Stimulated activated CD4-positive, alpha-beta T cell treated with anti-CD3 and anti-CD28 coated beads, Interleukin-1b, Interleukin-23, amount 100 ng/mL, for 24 hours (primary cell): ENCODE measurements at regions not wholly inside any gene's neighbourhood (a gene's known extent, or its start where the extent isn't known, plus 50 kb on each side); places are given as distances from the start of the nearest gene placed in this dataset.
"Not testable (repeated sequence)": the region's sequence is repeated elsewhere in the genome, so short reads cannot be mapped to it uniquely, and the experiment has no call there.

ENCODE experiments used
- DNase-seq, 4 experiments: peaks; one replicate each; pipeline ENCODE4 v3.0.0-alpha.2; 2020; ENCODE audit warnings: low read depth in 4 of 4, low spot score in 1 of 4

DNA sequence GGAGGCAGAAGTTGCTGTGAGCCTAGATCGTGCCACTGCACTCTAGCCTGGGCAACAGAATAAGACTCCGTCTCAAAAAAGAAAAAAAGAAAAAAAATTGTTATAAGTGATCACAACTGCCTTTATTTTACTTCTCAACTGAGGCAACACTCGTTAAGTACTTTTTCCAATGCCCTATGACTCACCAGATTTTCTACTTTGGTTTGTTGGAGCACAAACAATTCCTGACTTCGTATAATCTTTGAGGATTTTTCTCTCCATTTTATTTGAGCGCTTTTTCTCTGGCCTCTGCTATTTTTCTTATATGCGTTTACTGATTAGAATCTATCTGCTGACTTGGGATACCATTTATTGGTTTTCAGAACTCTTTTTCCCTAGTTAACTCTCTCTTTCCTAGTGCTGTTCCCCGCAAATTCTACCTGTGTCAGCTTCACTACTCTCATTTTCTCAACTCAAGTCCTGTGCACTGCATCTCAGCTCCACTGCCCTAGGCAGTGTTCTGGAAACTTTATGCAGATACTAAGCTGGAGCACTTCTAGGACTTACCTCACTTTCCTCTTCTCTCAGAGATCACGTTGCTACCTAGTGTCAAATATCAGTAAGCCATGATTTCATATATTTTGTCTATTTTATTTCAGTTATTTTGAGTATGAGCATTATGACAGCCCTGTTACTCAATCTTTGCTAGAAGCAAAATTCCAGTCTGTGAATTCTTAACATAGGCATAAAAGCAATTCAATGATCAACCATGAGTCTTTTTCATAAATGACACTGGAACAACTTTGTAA lies 1120.1 kb upstream of the CITED2 start:
- no peak for DNase-seq

DNA sequence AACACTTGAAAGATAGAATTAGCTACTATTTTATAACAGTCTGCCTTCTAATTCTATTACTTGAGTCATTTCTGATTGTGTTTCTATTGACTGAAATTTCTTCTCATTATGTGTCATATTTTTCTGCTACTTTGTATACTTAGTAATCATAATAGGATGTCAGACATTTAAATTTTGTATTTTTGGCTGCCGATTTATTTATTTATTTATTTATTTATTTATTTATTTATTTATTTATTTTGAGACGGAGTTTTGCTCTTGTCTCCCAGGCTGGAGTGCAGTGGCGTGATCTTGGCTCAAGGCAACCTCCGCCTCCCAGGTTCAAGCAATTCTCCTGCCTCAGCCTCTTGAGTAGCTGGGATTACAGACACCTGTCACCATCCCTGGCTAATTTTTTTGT lies 1119.0 kb upstream of the CITED2 start:
- DNase-seq = not testable (repeated sequence)

DNA sequence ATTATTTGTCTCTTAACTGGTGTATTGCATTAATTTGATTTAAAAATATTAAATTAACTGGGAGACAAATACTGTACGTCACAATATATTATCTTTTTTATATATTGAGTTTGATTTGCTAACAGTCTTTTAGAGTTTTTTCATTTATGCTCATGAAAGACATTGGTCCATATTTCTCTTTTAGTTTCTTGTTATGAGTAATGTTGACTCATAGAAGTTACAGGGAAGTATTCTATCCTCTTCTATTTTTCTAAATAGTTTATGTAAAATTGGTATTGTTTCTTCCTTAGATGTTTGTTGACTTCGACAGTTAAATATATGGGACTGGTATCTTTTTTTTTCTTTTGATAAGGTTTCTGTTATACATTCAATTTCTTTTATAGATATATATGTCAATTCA lies 1115.6 kb upstream of the CITED2 start:
- DNase-seq = no peak

DNA sequence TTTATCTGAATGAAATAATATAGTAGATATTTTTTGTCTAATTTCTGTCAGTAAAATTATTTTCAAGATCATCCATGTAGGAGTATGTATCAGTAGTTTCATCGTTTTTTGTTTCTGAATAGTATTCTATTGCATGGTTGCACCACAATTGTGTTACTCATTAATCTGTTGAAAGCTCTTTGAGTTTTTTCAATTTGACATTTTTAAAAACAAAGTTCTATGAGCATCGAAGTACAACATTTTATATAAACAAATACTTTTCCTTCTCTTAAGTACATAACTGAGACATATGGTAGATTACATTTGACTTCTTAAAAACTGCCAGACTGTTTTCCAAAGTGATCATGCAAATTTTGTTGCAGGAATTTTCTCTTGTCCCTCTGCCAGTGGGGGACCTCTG lies 1113.1 kb upstream of the CITED2 start:
- DNase-seq = no peak

DNA sequence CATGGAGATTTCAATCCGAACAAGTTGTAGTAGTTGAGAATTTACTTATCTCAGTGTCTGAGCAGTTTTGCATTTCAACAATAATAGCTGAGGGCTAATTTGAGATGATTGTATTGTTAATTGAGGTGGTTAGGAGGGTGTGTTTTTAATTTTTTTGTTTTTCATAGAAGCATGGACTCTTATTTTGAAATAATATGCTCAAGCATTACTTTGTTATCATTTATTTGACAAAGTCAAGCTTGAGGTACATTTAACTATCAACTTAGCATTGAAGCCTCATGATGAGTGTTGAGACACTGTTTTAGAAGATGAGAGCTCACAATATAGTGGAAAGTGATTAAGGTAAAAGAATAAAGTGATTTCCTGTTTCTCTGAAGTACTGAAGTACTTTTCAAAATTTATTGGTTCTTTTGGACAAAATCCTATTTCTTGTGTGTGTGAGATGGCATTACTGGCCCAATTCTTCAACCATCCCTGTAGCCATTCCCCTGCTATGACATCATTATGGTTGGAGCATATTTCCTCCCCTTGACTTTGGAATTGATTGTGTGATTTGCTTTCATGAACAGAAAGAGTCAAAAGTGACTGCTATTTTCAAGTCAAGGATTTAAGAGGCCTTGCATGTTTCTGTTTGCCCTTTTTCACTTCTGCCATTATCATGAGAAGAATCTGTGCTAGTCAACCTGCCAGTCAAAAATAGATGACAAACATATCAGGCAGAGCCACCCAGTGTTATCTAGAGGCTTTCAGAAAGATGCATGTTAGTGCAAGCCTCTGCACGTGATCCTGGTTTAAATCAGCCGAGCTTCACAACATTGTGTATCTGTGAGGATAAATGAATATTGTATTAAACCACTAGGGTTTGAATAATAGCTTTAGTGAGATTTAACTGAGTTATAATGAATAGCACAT lies 1112.3 kb upstream of the CITED2 start:
- DNase-seq = no peak

DNA sequence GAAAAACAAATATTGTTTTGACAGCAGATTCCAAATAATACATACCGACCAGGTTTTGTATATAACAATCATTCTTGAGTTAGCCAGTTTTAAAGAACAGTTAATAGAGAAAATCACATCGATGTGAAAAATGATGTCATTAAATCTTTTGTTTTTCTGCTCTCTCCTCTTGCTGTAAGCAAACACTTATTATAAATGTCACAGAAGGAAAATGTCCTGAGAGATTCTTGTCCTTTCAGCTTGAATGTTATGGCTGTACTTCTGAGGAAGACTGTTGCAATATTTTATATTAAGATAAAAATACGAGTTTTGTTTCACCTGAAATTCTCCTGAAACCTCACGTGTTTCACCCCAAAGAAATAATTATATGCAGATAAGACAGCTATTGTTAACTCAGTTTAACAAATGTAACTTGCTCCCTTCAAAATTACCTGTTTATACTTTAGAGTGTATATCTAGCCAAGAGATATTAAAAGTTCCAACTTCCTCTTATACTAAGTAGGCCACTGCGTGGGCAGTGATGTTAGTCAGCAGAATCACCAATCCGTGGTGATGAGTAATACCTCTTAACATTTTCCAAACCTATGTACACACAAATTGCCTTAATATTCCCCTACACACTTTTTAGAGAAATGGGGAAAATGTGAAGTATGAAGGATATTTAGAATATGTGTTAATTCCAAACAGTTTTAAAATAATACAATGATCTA lies 1111.4 kb upstream of the CITED2 start:
- DNase-seq = no peak

DNA sequence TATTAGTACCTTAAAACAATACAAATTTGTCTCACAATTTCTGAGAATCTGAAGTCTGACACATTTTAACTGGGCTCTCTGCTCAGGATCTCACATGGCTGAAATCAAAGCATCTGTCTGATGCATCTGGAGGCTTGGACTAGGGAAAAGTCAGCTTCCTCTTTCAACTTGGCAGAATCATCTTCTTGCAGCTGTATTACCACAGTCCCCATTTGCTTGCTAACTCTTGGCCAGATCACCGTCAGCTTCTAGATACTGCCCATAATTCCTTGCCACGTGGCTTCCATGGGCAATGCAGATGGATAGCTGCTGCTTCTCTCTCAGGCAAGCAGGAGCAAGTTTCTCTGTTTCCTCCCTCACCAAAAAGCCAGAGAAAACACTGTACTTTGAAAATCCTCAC lies 1106.4 kb upstream of the CITED2 start:
- DNase-seq = no peak

DNA sequence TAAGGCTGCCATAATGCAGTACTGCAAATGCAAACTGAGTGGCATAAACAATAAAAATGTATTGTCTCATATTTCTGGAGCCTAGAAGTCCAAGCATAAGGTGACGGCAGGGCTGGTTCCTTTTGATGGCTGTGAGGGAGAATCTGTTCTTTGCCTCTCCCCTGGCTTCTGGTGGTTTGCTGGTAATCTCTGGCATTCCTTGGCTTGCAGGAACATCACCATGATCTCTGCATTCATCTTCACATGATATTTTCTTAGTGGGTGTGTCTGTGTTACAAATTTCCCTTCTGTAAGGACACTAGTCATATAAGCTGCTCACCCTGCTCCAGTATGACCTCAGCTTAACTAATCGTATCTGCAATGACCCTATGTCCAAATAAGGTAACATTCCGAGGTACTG lies 1104.2 kb upstream of the CITED2 start:
- no peak for DNase-seq

DNA sequence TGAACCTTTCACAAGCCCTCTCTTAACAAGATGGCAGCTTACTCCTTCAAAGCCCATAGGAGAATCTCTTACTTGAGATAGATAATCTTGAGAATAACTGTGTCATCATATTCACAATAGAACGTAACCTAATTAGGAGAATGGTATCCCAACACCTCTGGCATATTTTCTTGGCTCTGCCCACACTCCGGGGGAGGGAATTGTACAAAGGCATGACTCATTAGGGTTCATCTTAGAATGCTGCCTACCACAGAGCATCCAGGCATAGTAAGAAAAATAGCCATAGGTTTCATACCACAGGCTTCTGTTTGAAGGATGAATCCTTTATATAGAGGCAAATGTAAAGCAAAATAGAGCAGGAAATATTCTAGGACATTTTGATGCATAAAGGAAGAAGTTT lies 1100.6 kb upstream of the CITED2 start:
- no peak for DNase-seq

DNA sequence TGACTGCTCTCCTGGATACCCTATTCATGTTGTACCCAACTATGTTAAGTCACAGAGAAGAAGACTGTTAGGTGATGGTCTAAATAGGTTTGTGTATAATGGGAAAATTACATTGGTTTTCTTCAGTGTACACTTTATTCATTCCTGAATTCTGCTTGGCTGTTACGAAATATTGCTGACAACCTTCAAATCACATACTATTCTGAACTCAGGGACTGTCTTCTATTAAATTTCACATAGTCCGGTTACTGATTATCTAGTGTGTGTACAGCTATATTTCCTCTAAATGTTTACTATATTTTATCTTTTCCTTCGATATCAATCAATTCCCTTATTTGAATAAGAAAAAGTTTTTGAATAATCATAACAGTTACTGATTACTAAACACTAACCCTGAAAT lies 1090.3 kb upstream of the CITED2 start:
- DNase-seq = no peak

DNA sequence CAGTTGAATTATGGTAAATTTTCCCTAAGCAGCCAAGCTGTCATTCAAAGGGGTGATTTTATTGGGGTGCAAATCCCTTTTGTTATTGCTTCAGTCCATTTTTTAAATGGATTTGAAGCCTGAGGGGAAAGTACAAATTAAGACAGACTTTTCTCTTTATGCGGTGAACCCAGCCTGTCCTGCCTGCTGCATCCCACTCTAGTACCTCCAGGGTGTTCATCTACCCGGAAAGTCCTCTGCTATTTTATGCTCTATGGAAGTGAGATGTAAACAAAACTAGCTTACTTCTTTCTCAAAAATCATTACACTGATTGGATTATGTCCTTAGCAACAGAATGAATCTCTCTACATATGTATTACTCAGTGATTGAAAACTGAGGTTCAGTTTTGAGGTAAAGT lies 1088.9 kb upstream of the CITED2 start:
- DNase-seq = no peak

DNA sequence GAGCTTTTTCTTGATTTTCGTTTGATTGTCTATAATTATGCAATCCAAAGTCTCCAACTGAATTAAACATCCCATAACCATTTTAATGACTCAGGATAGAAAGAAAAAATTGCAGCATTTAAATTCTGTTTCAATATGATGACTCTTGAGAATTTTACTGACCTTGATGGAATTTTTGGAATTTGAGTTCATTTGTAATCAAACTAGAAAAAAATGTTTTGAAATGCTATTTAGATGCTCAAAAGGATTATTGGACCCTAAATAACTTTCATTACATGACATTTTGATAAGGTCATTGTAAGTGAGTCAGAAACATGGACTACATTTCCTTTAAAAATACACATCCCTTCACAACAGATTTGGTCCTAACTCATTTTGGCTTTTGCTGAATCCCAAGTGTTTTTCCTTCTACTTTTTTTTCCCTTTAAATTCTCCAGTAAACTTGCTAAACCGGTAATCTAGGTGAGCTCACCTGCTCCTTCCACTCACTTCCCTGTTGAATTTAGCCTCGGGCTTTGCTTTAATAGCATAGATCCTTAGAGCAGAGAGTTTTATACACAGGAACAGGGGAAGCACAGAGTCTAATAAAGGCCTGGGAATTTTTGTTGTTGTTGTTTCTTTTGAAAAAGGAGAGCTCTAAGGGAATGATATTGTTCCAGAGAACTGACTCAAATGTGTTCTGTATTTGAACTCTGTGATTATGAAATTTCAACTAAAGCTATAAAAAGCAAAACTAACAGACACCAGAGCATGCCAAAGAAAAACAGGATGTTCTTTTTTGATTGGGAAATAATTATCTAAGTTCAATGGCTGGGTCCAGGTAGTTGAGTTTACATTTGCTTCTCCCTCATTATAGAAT lies 1088.2 kb upstream of the CITED2 start:
- DNase-seq = no peak

DNA sequence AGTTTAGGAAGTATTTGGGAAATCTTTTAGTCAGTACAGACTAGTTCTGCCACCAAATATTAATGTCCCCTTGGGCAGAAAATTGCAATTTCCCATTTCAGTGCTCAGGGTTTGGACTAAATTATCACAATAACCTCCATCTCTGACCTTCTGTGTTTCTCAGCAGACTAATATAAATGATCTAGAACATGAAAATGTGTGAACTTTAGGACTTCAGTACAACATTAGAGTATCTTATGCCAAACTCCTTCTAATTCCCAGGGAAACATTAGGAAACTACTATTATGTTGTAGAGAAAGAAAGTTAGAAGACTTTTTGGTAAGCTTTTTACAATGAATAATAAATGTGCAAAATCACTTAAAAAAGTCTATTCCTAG lies 1087.6 kb upstream of the CITED2 start:
- DNase-seq = no peak

DNA sequence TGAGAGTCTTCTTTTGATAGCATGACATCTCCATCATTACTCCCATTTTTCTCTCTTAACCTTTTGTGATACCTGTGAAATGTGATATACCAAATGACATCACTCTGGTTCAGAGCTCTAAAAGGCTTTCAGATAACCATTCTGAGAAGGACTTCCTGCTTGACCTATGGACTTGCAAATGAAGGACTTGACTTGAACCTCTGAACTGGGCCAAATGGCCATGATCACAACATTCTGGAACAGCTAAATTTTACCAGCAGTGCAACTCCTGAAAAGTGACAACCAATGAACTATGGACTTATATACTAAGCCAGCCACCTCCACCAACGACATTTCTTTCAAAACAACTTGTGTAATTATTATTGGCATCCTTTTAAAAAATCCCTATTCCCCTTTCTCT lies 1085.8 kb upstream of the CITED2 start:
- DNase-seq = no peak

DNA sequence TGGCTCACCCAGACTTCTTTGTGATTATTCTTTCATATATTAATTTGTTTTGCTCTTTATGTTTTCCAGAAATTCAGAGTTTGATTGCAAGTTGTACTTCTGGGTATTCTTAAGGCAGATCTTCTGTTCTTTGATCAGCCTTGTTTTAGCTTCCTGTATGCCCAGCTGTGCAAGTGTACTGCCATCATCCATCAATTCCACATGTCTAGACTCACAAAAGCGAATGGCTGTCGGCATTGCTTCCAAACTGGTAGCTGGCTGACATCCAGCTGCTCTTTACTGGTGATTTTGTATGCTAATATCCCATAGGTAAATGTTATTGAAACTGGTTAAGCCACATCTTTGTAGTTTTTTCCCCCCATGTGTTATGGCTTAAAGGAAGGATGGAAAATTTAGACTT lies 1084.8 kb upstream of the CITED2 start:
- no peak for DNase-seq

DNA sequence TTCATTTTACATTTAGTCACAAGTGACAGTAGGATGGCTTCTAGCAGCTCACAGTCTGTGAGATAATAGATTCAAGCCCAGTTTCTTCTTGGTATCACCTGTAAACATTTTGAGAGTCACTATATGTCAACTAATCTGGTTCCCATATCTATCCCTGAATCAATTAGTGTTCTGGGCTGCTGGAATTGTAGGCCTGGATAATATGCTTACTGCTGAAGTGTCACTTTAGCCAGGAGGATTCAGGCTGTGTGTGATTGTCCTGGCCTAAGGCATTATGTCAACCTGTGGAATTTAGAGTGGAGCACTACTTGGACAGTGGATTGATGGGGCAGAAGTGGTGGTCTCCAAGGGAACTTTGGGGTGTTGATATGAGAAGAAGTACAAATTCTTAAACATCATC lies 1071.8 kb upstream of the CITED2 start:
- no peak for DNase-seq

DNA sequence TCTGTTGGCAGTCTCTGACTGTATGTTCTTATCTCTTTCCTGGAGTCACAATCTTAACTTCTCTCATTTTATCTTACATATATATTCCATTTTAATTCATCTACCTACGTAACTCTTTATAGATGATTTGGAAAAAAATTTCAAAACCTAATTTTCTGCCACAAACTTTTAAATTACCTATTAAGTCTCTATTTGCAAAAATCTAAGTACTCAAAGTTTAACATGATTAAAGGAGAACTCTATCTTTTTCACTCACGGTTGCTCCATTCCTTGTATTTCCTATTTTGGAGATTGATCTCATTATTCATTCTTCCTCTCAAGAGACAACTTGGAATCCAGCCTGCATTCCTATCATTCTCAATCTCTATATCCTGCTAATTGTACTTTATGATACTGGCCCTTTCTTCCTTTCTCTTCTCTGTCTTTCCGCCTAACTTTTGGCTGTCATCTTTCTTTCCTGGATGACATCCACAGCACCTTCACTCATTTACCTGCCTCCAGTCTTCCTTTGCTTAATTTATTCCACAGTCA lies 1071.1 kb upstream of the CITED2 start:
- no peak for DNase-seq

DNA sequence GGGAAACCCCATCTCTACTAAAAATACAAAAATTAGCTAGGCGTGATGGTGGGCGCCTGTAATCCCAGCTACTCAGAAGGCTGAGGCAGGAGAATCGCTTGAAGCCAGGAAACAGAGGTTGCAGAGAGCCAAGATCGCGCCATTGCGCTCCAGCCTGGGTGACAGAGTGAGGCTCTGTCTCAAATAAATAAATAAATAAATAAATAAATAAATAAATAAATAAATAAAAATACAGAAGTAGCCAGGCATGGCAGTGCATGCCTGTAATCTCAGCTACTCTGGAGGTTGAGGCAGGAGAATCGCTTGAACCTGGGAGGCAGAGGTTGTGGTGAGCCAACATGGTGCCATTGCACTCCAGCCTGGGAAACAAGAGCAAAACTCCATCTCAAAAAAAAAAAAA lies 1068.7 kb upstream of the CITED2 start:
- DNase-seq = not testable (repeated sequence)

DNA sequence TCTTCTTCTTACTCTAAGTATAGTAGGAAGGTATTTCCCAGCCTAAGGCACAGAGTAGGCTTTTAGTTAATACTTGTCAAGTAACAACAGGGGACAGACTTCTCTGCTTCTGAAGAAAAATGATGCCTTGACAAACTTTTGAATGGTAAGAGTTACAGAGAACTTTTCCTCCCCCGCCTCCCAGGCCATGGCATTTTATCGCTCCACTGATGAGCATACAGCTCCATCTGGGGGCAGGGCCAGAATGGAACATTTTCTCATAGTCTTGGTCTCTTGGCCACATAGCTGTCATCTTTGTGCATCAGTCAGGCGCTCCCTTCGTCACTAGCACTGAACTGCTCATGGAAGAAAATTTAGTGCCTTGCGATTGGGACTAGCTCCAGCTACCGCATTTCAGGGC lies 1066.8 kb upstream of the CITED2 start:
- DNase-seq = no peak

DNA sequence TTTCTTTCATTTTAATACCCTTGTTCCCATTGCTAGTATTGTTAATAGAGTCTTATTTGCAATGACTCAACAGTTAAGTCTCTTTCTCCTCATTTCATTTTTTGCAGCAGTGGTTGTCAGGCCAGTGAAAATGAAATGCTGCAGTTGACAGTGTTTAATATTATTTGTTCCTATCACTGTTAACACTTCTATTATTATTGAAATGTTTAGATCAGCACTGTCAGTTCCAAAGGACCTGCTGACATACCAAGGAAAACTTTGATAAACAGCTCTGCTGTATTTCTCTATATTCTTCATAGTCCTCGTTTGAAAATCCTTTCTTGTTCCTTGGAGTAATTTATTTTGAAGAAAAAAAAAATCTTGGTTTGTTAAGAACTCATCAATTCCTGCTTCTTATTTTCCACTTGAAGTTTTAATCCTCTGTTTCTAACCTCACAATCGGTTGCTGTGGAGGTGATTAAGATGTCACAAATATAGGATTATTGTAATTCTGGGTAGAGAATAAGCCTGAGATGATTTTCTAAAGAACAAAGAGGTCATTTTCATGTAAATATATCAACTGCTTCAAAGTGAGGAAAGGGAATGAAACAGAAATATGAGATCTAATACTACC lies 1065.9 kb upstream of the CITED2 start:
- DNase-seq = no peak
